OCI-M1 (cell line): ENCODE measurements at regions not wholly inside any gene's neighbourhood (a gene's known extent, or its start where the extent isn't known, plus 50 kb on each side); places are given as distances from the start of the nearest gene placed in this dataset.
A peak's percentile ranks its signal among the peaks of the same experiment; 100 is the strongest.
"Not testable (repeated sequence)": the region's sequence is repeated elsewhere in the genome, so short reads cannot be mapped to it uniquely, and the experiment has no call there.

Source experiments
- DNase-seq: peaks from one replicate; lab custom pipeline; 2025; lab: John Stamatoyannopoulos, UW

DNA sequence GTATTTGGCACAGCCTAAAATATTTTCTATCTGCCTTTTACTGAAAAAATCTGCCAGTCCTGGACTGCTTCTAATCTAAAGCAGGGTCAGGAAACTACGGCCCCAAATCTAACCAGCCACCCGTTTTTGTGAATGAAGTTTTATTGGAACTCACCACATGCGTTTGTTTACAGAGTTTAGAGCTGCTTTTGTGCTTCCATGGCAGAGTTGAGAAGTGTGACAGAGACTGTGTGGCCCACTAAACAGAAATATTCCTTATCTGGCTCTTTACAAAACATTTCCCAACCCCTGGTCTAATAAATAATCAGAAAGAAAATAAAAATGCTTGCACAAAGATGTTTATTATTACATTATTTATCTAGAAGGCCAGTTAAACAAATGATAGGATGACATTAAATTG, 110.2 kb downstream of the COPRS start:
- no peak for DNase-seq

DNA sequence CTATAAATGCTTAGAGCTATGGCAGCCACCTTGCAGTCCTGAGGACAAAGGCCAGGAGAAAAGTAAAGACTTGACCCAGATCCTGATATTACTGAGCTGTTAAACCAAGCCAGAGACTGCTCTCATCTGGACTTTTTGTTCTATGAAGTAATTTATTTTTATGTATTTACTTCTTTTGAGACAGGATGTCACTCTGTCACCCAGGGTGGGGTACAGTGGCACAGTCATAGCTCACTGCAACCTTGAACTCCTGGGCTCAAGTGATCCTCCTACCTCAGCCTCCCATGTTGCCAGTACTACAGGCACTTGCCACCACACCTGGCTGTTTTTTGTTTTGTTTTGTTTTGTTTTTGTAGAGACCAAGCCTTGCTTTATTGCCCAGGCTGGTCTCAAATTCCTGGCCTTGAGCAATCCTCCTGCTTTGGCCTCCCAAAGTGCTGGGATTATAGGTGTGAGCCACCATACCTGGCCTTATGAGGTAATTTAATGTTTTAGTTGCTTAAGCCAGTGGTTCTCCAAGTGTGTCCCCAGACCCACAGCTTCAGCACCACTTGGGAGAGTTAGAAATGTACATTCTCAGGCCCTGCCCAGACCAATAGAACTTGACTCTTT, 112.1 kb downstream of the COPRS start:
- no peak for DNase-seq

DNA sequence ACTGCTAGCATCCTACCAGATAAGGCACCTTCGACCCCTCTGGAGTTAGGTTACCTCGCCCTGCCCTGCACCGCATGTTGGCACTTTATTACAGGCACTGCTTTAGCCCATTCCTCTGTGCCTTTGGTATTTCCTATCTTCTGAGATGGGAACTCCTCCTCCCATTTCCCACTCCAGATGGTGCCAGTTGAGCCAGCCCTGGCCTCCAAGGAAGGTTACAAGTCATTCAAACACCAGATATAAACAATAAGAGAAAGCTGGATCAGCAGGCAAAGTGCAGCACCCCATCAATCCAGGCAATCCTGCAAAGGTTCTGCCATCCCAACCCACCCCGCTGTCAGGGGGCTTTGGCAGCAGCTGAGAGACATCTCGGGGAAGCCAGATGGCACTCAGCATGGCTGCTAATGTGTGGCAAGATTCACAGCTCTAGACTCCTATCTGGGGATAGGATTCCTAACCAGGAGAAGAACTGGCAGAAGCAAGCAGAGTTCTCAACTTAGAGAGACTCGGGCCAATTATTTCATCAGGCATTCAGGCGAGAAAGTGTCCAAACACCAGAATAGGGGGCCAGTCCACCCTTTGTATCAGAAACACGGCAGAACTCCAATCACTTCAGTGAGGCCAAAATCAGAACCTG, 113.0 kb downstream of the COPRS start:
- DNase-seq = no peak

DNA sequence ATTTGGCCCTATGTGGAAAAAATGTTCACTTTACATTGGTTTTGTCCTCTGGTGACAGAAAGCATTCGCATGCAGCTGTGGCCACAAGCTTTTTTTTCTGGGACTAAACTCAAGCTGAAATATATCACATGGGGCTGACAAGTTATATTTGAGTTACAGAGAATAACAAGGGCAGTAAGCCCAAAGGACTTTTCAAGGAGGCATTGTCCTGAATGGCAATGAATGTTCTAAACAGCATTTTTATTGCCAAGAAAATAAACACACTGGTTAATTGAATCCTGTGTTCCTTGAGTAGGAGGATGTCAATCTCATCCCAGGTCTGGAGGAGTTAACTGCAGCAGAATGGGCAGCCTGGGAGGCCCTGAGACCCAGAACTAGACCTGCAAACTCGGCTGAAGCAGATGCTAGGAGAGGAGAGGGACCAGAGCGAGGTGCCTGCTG, 114.5 kb downstream of the COPRS start:
- no peak for DNase-seq

DNA sequence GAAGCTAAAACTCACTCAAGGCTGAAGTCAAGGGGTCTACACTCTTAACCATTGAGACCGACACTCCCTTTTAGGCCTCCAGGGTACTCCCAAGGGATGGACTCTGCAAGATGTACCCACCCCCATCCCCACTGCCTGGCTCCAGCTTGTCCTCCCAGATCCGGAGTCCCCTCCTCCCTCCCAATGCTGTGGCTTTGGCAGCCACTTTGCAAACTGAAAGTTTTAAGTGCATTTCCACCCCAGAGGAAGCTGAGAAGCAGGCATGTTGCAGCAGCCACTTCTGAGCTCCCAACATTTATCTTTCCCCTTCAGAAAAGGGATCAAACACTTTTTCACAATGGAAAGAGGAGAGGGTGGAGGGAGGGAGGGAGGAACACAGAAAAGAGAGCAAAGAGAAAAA, 115.2 kb downstream of the COPRS start:
- no peak for DNase-seq

DNA sequence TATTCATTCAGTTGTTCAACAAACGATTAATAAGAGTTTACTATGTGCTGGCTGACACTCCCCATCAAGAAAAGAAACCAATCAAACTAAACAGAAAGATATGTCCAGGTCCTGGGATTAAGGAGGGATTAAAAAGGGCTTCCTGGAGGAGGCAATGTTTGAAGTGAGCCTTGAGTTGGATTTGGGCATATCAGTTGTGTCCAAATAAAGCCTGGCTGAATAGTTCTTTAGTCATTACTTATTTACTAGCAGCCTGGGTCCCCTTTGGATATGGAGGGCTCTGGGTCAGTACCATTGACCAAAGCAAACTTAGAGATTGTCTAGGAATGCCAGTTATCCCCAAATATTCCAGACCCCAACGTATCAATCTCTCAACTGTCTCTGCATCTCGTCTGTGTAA, 117.7 kb downstream of the COPRS start:
- no peak for DNase-seq

DNA sequence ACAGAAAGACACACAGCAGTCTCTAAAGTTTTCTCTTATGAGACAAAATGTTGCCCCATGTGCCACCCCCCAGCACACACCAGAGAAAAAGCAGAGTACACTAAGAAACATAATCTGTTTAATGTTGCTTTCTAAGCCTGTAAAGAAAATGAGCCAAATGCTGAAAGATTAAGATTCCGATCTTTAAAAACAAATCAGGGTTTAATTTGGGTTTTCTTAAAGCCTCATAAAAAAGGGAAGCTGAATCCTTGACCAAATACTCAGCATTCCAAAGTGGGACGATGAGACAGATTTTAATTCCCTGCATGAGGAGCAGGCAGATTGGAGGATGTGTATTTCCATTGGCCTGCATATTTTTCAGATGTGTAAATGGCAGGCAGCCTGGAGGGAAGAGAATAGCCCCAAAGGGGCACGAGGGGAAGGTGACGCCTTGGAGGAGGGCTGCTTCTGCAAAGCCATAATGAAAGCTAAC, 118.4 kb downstream of the COPRS start:
- DNase-seq = no peak

DNA sequence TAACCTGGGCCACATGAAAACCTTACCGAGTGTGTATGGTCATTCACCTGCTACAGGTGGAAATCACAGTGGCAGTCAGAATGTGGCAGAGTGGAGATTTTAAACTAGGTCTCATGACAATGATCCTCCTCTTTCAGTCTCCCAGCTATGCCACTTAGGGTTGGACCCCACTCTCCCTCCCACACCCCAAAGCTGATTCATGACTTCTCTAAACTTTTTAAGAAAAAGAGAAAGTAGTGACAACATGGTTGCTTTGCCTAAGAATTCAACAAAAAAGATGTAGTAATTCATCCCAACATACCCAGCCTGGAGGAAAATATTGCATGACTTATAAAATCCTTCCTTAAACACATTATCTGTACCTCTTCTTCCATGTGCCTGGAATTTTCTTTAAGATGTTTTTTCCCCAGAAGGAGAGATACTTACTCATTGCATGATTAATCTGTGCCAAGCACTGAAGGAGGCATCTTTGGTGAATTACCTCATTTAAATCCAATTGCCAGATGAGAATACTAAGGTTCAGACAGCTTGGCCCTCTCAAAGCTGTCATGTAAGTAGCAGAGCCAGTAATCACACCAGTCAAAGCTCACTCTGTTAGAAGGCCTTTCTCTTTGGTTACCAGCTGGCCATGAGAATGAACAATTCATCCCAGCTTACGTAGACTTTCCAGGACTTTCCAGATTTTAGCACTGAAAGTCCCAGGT, 119.9 kb downstream of the COPRS start:
- DNase-seq = no peak

DNA sequence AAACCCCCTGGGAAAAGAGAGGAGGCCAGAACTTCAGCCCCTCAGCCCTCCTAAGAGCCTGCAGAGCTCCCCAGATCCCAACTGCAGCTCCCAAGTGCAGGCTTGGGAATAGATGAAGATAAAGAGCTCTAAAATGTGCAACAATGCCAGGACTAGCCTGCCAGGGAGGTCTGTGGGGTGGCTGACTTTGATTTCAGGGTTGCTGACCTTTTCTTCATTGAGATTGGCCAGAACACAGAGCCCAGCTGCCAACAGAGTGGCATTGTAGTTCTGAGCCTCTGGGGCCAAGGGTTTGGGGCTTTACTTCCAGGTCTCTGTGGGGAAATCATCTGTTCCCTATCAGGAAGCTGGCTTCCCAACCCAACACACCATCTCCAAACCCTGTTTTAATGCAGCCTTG, 120.6 kb downstream of the COPRS start:
- no peak for DNase-seq

DNA sequence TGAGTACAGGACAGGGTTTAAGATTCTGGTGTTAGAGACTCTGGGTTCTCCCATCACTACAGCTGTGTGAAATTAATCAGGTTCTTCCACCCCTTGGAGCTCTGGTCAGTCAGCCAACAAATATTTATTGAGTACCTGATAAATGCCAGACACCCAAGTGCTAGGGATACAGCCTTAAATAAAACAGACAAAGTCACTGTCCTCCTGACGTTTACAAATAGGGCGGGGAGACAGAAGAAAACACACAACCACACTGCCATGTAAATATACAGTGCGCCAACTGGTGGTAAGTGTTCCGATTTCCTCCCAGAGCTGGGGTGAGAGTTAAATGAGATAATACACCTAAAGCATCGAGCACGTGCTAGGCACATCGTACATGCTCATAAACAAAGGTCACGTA, 121.0 kb downstream of the COPRS start:
- peak; percentile 6 for DNase-seq

DNA sequence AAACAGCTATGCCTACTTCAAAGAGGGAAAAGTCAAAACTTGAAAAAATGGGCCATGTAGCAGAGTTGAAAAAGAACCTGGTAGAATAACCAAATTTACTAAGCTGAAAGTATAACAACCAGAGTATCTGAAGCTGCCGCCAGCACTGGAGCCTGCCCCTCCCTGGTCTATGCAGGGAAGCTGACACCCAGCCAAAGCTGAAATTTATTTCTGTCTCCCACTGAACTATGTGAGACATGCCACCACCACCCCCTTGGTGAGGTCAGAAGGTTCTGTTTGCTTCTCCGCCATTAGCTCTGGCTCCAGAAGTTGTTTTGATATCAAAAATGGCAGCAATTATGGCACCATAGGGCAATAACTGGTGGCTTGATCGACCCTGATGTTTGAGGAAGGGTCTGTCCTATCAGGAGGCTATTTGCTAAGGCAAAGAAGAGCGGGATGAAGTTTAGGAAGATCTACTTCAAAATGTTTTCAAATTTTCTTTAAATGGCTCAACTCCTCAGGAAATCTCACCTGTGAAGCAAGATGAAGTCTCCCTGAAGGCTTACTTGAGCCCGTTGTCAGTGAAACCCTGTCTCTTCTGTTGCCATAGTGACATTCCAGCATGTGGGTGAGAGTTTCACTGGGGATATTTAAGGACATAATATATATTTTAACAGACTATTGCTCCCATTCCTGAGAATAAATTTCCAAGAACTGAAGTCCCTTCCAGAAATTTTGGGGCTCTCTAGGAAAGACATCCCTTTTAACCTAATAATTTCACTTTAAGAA, 122.0 kb downstream of the COPRS start:
- DNase-seq = no peak

DNA sequence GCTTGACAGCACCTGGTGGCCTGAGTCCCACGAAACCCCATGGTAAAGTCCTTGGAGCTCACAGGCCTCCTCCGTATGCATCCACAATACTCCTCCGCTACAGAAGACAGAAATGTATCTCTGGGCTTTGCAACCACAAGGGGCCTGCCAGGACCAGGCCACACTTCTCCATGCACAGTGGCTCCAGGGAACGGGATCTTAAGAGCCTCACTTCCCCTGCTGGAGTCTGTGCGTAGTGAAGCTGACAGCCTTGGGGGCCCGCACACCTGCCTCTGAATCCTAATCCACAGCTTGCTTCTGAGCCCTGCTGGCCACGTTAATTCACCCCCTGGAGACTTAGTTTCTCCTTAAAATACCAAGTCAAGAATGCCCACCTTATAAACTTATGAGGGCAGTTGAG, 125.7 kb downstream of the COPRS start:
- no peak for DNase-seq

DNA sequence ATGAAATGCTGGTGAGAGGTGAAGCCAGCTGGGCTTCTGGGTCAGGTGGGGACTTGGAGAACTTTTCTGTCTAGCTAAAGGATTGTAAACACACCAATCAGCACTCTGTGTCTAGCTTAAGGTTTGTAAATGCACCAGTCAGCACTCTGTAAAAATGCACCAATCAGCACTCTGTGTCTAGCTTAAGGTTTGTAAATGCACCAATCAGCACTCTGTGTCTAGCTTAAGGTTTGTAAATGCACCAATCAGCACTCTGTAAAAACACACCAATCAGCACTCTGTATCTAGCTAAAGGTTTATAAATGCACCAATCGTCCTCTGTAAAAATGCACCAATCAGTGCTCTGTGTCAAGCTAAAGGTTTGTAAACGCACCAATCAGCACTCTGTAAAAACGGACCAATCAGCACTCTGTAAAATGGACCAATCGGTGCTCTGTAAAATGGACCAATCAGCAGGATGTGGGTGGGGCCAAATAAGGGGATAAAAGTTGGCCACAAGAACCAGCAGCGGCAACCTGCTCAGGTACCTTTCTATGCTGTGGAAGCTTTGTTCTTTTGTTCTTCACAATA, 127.4 kb downstream of the COPRS start:
- not testable (repeated sequence) for DNase-seq

DNA sequence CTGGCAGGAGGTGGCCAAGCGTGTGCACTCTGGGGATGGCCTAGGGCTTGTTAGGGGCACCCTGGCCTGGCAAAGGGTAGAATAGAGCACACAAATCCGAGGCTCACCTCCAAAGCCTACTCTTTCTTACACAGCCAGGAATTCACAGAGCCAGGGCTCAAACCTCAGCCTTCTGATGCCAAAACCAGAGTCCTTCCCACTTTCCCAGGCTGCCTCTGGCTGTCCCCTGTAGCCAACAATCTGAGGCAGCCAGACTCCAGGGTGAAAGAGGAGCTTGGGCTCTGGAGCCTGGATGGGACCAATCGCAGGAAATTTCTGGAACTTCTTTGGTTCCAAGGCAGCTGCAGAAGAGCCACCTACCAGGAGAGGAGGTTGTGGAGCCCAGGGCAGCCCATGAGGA, 127.9 kb downstream of the COPRS start:
- no peak for DNase-seq

DNA sequence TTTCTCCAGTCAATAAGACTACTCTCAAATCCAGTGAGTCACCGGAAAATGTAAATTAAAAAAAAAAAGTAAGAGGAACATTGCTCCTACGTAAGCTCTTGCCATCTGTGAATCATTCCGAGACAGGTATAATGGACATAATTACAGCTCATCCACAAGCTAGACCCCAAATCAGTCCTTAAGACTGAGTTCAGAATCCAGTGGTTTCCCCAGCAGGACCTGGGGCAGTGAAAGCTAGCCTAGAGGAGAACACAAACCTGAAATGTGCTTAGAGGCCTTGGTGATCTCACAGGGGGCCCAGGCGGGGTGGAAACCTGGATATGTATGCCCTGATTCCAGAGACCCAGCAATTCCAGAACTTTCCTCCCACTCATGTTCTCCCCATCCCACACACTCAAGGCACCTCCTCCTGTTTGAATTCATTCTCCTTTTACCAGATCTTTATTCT, 132.0 kb downstream of the COPRS start:
- DNase-seq = no peak

DNA sequence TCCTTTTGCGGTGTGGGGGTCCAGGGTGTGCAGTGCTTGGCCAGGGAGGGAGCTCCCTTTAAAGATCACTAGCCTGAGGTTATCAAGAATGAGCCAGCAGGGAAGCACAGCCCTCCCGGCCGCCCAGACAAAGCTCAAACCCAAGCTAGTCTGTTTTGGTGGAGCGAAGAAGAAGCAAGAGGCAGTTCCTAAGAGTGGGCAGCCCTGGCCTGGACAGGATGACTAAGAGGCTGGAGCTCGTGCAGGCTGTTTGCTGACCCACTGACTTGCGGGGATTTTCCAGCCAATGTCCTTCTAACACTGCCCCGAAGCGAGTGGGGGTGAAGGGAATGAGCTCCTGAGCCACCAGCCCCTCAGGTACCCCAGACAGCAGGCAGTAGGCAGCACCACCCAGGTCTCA, 134.4 kb downstream of the COPRS start:
- no peak for DNase-seq

DNA sequence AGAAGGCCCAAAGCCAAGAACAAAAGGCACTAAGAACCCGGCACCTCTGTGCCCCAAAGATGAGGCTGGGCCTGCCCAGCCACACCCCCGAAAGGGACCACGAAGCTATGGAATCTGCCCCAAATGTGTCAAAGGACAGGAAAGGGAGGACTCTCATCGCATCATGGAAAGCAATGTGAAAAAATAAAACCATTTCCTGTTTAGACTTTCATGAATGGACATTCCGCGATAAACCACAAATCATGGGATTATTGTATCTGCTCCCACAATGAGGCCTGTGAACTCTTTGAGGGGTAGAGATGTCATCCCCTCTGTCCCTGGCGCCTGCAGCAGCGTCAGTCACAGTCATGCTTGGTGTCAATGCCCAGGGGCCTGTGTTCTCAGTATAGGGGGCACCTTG, 135.0 kb downstream of the COPRS start:
- no peak for DNase-seq

DNA sequence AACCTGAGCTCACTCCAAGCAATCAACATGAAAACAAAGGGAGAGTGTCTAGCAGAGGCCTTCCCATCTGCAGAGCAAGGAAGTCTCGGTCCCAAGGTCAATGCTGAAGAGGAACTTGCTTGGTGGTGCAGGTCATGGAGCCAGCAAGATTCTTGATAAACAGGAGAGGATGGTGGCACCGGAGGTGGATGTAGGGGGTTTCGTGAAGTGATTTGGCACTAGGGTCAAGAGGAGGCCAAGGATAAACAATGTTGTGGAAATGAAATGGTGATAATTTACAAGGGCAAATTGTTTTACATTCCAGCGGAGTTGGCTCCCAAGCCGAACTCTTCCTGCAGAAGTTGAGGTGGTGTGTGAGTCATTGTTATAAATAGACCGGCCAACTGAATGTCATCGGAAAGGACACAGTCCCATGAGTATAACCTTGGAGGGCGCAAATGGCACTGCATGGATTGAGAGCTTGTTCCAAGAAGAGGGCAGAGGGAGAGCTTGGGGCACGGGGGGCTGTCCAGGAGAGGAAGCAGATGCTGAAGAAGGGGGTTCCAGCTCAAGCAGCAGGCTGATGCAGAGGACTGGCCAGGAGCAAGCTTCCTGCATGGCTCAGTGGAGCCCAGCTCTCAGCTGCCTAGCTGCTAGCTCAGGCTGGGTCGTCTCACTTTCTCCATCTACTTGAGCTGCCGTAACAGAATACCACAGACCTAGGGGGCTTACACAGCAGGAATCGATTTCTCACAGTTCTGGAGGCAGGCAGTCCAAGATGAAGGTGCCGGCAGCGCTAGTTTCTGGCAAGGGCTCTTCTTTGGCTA, 136.6 kb downstream of the COPRS start:
- no peak for DNase-seq

DNA sequence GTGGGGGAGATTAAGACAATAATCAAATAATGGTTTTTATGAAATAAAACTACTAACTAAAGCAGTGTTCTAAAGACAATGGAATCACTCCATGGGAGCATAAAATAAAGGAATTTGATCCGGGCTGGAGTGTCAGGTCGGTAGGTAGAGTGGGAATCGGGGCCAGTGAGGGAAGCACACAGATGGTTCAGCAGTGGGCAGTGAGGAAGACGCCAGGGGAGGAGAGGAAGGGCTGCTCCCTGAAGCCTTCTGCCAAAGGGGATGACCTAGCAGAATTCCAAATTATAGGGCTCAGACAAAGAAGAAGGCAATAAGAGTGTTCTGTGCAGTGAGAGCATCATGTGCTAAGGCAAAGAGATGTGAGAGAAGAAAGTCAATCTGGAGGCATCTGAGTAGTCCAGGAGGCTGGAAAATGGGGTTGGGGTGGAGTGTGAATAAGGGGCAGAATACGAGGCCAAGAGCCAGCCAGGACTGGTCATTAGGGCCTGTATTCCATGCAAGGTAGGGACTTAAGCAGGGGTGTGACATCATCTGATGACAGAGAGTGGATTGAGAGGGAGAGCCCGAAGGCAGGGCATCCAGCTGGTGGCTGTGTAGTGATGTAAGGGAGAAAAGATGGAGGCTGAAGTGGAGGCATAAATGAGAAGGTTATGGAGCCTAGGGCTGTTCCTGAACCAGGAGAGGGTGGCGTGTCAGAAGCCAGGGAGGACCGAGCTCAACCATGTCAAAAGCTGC, 137.6 kb downstream of the COPRS start:
- DNase-seq = no peak

DNA sequence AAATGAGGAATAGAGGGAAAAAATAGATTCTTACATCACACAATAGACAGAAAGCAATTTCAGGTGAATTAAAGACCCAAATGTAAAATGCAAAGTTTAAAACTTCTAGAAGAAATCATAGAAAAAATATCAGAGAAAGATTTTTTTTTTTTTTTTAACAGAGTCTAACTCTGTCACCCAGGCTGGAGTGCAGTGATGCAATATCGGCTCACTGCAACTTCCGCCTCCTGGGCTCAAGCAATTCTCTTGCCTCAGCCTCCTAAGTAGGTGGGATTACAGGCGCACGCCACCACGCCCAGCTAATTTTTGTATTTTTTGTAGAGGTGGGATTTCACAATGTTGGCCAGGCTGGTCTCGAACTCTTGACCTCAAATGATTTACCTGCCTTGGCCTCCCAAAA, 141.8 kb downstream of the COPRS start:
- DNase-seq = not testable (repeated sequence)

DNA sequence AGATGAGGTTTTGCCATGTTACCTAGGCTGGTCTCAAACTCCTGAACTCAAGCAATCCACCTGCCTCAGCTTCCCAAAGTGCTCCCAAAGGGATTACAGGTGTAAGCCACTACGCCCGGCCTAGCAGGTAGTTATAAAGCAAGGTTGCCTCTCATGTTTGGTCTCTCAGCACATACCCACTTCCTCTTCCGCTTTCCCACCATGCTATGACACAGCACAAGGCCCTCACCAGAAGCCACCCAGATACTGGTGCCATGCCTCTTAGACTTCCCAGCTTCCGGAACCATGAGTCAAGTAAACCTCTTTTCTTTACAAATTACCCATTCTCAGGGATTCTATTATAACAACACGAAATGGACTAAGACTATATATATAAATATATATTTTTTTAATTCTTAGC, 143.6 kb downstream of the COPRS start:
- DNase-seq = no peak
